ENCODE measurements at regions not wholly inside any gene's neighbourhood (a gene's known extent, or its start where the extent isn't known, plus 50 kb on each side); places are given as distances from the start of the nearest gene placed in this dataset.

DNA sequence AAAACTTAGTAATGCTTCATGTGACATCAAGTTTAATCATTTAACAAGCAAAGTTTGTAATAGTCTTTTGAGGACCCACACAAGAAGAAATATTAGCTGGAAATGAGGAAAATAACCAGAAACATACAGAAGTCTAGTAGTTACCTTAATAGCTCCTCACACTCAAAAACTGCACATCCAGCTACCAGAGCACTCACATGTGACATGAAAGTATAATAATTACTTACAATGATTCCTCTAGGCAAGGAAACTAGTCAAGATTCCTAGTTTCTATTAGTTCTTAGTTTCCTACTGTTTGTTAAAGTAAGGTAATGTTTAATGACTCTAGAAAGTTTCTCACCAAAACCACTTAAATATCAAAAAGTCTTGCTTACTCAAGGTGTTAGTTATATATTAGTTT lies 335.8 kb downstream of the RAD51AP2 start:
- Histone ChIP-seq H3K79me2 (ENCODE audit: insufficient read depth, low read length) (no peaks in the 10 kb centered on the region), H3K27ac (ENCODE audit: low read depth, low read length) (no peak overlapping the region), H2AFZ (ENCODE audit: low read depth, low read length) (no peak overlapping the region), H3K36me3 (ENCODE audit: insufficient read depth, low read length) (no peaks in the 10 kb centered on the region), H3K4me2 (ENCODE audit: low read length) (no peak overlapping the region), H3K9me3 (ENCODE audit: insufficient read depth, low read depth, low read length) (no peaks in the 10 kb centered on the region), H3K27me3 (ENCODE audit: insufficient read depth, low read length) (no peaks in the 10 kb centered on the region), H3K4me3 (ENCODE audit: insufficient read depth, low read depth, low read length) (no peak overlapping the region), H3K9ac (ENCODE audit: low read length) (no peak overlapping the region), H3K4me1 (ENCODE audit: insufficient read depth, low read length) (no peaks in the 10 kb centered on the region), H4K20me1 (ENCODE audit: insufficient read depth, low read length) (no peaks in the 10 kb centered on the region)
- TF ChIP-seq, protein P1, sequence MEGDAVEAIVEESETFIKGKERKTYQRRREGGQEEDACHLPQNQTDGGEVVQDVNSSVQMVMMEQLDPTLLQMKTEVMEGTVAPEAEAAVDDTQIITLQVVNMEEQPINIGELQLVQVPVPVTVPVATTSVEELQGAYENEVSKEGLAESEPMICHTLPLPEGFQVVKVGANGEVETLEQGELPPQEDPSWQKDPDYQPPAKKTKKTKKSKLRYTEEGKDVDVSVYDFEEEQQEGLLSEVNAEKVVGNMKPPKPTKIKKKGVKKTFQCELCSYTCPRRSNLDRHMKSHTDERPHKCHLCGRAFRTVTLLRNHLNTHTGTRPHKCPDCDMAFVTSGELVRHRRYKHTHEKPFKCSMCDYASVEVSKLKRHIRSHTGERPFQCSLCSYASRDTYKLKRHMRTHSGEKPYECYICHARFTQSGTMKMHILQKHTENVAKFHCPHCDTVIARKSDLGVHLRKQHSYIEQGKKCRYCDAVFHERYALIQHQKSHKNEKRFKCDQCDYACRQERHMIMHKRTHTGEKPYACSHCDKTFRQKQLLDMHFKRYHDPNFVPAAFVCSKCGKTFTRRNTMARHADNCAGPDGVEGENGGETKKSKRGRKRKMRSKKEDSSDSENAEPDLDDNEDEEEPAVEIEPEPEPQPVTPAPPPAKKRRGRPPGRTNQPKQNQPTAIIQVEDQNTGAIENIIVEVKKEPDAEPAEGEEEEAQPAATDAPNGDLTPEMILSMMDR (IDR thresholded peaks at IDR 0.05; ENCODE audit: insufficient read depth, low read depth, low read length): no peak
- no peak for TF ChIP-seq EZH2 (IDR thresholded peaks at IDR 0.05; ENCODE audit: insufficient read depth, low read length)
- H3K4me1 Mint-ChIP-seq (ENCODE audit: low read depth, unreplicated experiment): peaks cover 2% of the 10 kb centered on the region
- H3K27me3 Mint-ChIP-seq (ENCODE audit: low read depth, unreplicated experiment): no peaks in the 10 kb centered on the region
- H3K4me3 Mint-ChIP-seq (ENCODE audit: unreplicated experiment): no peak overlapping the region
- H3K36me3 Mint-ChIP-seq (ENCODE audit: low read depth, unreplicated experiment): no peaks in the 10 kb centered on the region
- FAIRE-seq (no peak), DNase-seq (ENCODE audit: low read depth) (no peak)
- H3K27ac Mint-ChIP-seq (ENCODE audit: unreplicated experiment): no peak overlapping the region
- no peaks in the 10 kb centered on the region for H3K9me3 Mint-ChIP-seq (ENCODE audit: unreplicated experiment)

DNA sequence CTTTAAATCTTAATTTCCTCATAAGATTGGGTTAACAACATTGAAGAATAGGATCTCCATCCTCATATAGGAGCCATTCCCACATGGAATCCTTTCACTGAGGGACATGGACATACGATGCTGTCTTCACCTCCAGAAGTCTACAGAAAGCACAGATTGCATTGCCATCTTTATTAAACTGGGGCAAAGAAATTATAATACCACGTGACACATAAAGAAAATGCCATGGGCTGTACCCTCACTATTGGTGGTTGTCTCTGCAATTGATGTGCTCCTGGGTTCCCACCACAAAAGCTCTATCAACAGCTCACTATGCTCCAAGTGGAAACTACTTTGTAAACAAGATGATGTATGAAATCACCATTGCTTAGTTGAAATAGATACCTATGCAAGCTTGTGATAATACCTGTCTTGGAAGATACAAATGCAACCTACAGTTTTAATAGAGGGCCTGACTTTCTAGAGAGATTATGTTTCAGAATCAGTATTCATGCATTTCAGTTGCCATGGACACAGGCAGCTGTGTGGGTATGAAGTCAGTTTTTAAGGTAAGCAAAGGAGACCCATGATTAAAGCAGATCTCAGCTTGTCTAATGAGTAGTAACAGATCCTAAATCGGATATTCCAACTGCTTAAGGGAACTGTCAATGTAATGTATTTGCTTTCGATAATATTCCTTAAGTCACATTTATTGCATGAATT lies 337.0 kb downstream of the RAD51AP2 start:
- no peaks in the 10 kb centered on the region for H3K9me3 Mint-ChIP-seq (ENCODE audit: unreplicated experiment)
- no peaks in the 10 kb centered on the region for H3K36me3 ChIP-seq (ENCODE audit: insufficient read depth, low read length)
- H3K9ac ChIP-seq (ENCODE audit: low read length): no peak overlapping the region
- H3K4me3 Mint-ChIP-seq (ENCODE audit: unreplicated experiment): no peak overlapping the region
- no peaks in the 10 kb centered on the region for H3K27me3 ChIP-seq (ENCODE audit: insufficient read depth, low read length)
- peaks cover 2% of the 10 kb centered on the region for H3K4me1 Mint-ChIP-seq (ENCODE audit: low read depth, unreplicated experiment)
- no peak overlapping the region for H3K27ac ChIP-seq (ENCODE audit: low read depth, low read length)
- H3K27me3 Mint-ChIP-seq (ENCODE audit: low read depth, unreplicated experiment): no peaks in the 10 kb centered on the region
- no peaks in the 10 kb centered on the region for H3K36me3 Mint-ChIP-seq (ENCODE audit: low read depth, unreplicated experiment)
- H3K4me3 ChIP-seq (ENCODE audit: insufficient read depth, low read depth, low read length): no peak overlapping the region
- DNase-seq (ENCODE audit: low read depth): no peak
- H3K27ac Mint-ChIP-seq (ENCODE audit: unreplicated experiment): no peak overlapping the region
- H3K4me1 ChIP-seq (ENCODE audit: insufficient read depth, low read length): no peaks in the 10 kb centered on the region
- no peaks in the 10 kb centered on the region for H3K79me2 ChIP-seq (ENCODE audit: insufficient read depth, low read length)
- no peak for TF ChIP-seq EZH2 (IDR thresholded peaks at IDR 0.05; ENCODE audit: insufficient read depth, low read length)
- TF ChIP-seq, protein P1 (IDR thresholded peaks at IDR 0.05; ENCODE audit: insufficient read depth, low read depth, low read length): no peak
- no peak overlapping the region for H3K4me2 ChIP-seq (ENCODE audit: low read length)
- no peaks in the 10 kb centered on the region for H4K20me1 ChIP-seq (ENCODE audit: insufficient read depth, low read length)
- no peak for FAIRE-seq
- no peaks in the 10 kb centered on the region for H3K9me3 ChIP-seq (ENCODE audit: insufficient read depth, low read depth, low read length)
- no peak overlapping the region for H2AFZ ChIP-seq (ENCODE audit: low read depth, low read length)

DNA sequence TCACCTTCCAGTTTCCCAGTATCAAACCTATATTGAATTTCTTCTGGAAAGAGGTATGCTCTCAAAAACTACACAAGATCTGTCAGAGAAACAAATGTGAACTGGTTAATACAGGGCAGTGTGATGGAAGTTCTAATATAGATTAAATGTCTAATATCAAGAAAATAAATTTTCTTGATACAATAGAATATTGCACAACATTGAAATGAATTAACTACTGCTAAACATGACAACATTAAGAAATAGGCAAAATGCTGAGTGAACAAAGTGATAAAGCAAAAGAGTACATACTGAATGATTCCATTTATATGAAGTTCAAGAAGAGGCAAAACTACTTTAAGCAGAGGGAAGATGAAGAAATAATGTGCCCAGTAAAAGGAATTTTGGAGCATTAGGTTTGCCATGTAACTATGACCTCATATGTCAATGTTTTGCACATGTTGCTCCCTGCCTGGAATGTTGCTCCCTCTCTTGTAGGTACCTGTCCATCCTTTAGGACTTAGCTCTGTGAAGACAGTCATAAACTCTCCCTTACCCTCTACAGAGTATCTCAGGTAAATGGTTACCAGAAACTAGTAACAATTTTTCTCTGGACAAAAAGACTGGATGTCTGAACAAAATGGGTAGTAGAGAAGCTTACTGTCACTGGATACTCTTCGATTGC lies 339.0 kb downstream of the RAD51AP2 start:
- H3K4me3 Mint-ChIP-seq (ENCODE audit: unreplicated experiment): no peak overlapping the region
- no peak overlapping the region for H3K4me2 ChIP-seq (ENCODE audit: low read length)

More for the DNA sequence above, 339.0 kb downstream of the RAD51AP2 start:
- Histone ChIP-seq H4K20me1 (ENCODE audit: insufficient read depth, low read length) (no peaks in the 10 kb centered on the region), H2AFZ (ENCODE audit: low read depth, low read length) (no peak overlapping the region), H3K9me3 (ENCODE audit: insufficient read depth, low read depth, low read length) (no peaks in the 10 kb centered on the region), H3K4me1 (ENCODE audit: insufficient read depth, low read length) (no peaks in the 10 kb centered on the region), H3K9ac (ENCODE audit: low read length) (no peak overlapping the region), H3K27me3 (ENCODE audit: insufficient read depth, low read length) (no peaks in the 10 kb centered on the region), H3K79me2 (ENCODE audit: insufficient read depth, low read length) (no peaks in the 10 kb centered on the region), H3K4me3 (ENCODE audit: insufficient read depth, low read depth, low read length) (no peak overlapping the region), H3K36me3 (ENCODE audit: insufficient read depth, low read length) (no peaks in the 10 kb centered on the region), H3K27ac (ENCODE audit: low read depth, low read length) (no peak overlapping the region)
- no peaks in the 10 kb centered on the region for H3K9me3 Mint-ChIP-seq (ENCODE audit: unreplicated experiment)
- H3K27me3 Mint-ChIP-seq (ENCODE audit: low read depth, unreplicated experiment): peaks cover 4% of the 10 kb centered on the region
- DNase-seq (ENCODE audit: low read depth): no peak
- no peak for FAIRE-seq
- no peaks in the 10 kb centered on the region for H3K36me3 Mint-ChIP-seq (ENCODE audit: low read depth, unreplicated experiment)
- H3K4me1 Mint-ChIP-seq (ENCODE audit: low read depth, unreplicated experiment): peaks cover 2% of the 10 kb centered on the region
- no peak overlapping the region for H3K27ac Mint-ChIP-seq (ENCODE audit: unreplicated experiment)
- TF ChIP-seq, protein P1 (IDR thresholded peaks at IDR 0.05; ENCODE audit: insufficient read depth, low read depth, low read length): no peak
- no peak for TF ChIP-seq EZH2 (IDR thresholded peaks at IDR 0.05; ENCODE audit: insufficient read depth, low read length)
